ENCODE measurements at regions not wholly inside any gene's neighbourhood (a gene's known extent, or its start where the extent isn't known, plus 50 kb on each side); places are given as distances from the start of the nearest gene placed in this dataset.

- H3K4me1 ChIP-seq = no peaks in the 10 kb centered on the region
- no peak for TF ChIP-seq CTCF (IDR thresholded peaks at IDR 0.05)
- no peak for DNase-seq
- H3K36me3 ChIP-seq (ENCODE audit: insufficient read depth in 1 of 2, low read depth in 1 of 2) = no peaks in the 10 kb centered on the region
- H3K9me3 ChIP-seq = no peaks in the 10 kb centered on the region
- ATAC-seq = no peak
- intact Hi-C loops (cut with DNase I) = no loop called here
- no peaks in the 10 kb centered on the region for H3K27me3 ChIP-seq (ENCODE audit: insufficient read depth in 3 of 3, low read length in 2 of 3)
- no peak overlapping the region for H3K4me3 ChIP-seq
- WGBS, 3 donors = 71 to 74% (median 72%) methylated on average over 6 of the region's 6 CpGs
- no peak overlapping the region for H3K27ac ChIP-seq
Observed at GRCh38 chr2:22282916-22283315, 1102.1 kb upstream of the KLHL29 start.

DNA sequence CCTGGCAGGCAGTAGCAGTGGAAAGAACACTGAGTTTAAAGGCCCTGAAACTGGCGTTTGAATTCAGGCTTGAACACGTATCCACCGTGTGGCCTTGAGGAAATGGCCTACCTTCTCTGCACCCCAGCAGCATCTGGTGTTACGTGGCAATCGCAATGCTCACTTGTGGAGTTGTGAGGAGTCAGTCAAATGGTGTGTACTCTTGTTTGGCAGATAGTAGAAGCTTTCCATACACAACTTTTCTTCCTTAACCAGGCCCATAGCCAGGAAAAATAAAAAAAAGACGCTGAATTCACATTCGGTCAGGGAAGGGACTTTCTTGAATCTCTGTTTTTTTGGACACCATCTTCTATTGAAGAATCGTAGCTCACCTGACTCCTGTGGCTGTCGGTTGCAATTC lies 1101.5 kb upstream of the KLHL29 start:
- Histone ChIP-seq H3K27ac (no peak overlapping the region), H3K9me3 (no peaks in the 10 kb centered on the region), H3K4me3 (no peak overlapping the region), H3K27me3 (ENCODE audit: insufficient read depth in 3 of 3, low read length in 2 of 3) (no peaks in the 10 kb centered on the region), H3K4me1 (no peaks in the 10 kb centered on the region), H3K36me3 (ENCODE audit: insufficient read depth in 1 of 2, low read depth in 1 of 2) (no peaks in the 10 kb centered on the region)
- 78 to 82% (median 80%) methylated on average over 9 of the region's 9 CpGs for WGBS, 3 donors
- intact Hi-C loops (cut with DNase I) = no loop called here
- no peak for ATAC-seq
- no peak for TF ChIP-seq CTCF (IDR thresholded peaks at IDR 0.05)
- no peak for DNase-seq

- Histone ChIP-seq H3K9me3 (no peaks in the 10 kb centered on the region), H3K27me3 (ENCODE audit: insufficient read depth in 3 of 3, low read length in 2 of 3) (no peaks in the 10 kb centered on the region), H3K4me3 (no peak overlapping the region), H3K4me1 (no peaks in the 10 kb centered on the region), H3K36me3 (ENCODE audit: insufficient read depth in 1 of 2, low read depth in 1 of 2) (no peaks in the 10 kb centered on the region), H3K27ac (no peak overlapping the region)
- DNase-seq (no peak), ATAC-seq (no peak)
- intact Hi-C loops (cut with DNase I) = no loop called here
- WGBS, 3 donors = 75 to 85% (median 77%) methylated on average over 1 of the region's 1 CpG
- TF ChIP-seq CTCF (IDR thresholded peaks at IDR 0.05) = no peak
Observed at GRCh38 chr2:22290302-22290701, 1094.7 kb upstream of the KLHL29 start.

- 64 to 67% (median 64%) methylated on average over 4 of the region's 4 CpGs for WGBS, 3 donors
- no peak for TF ChIP-seq CTCF (IDR thresholded peaks at IDR 0.05)
- H3K4me3 ChIP-seq = no peak overlapping the region
Observed at GRCh38 chr2:22290909-22291473, 1094.0 kb upstream of the KLHL29 start.

DNA sequence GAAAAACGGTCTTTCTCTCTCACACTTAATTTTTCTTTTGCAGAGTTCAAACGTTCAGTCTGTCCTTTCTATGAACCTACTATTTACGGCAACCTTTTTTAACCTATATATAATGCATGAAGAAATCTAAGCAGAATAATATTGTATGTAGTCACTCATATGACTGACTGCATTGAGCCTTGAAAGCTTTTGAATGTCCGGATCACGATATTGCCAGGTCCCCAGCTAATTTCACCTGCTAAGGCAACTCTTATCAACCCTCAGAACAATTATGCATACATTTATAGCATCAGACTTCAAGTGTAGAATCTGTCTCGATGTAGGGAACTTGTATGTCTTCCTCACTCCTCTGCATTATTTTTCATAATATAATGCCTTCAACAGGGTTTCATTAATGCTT lies 1083.8 kb upstream of the KLHL29 start:
- WGBS, 3 donors = 69 to 73% (median 69%) methylated on average over 6 of the region's 6 CpGs
- Histone ChIP-seq H3K36me3 (ENCODE audit: insufficient read depth in 1 of 2, low read depth in 1 of 2) (no peaks in the 10 kb centered on the region), H3K27me3 (ENCODE audit: insufficient read depth in 3 of 3, low read length in 2 of 3) (no peaks in the 10 kb centered on the region), H3K27ac (no peak overlapping the region), H3K4me1 (no peaks in the 10 kb centered on the region), H3K9me3 (no peaks in the 10 kb centered on the region), H3K4me3 (no peak overlapping the region)
- DNase-seq = no peak
- intact Hi-C loops (cut with DNase I) = no loop called here
- no peak for ATAC-seq
- TF ChIP-seq CTCF (IDR thresholded peaks at IDR 0.05) = no peak

More at GRCh38 chr2:22290909-22291473, 1094.0 kb upstream of the KLHL29 start:
- no peaks in the 10 kb centered on the region for H3K4me1 ChIP-seq
- intact Hi-C loops (cut with DNase I) = no loop called here
- H3K36me3 ChIP-seq (ENCODE audit: insufficient read depth in 1 of 2, low read depth in 1 of 2) = no peaks in the 10 kb centered on the region
- H3K27me3 ChIP-seq (ENCODE audit: insufficient read depth in 3 of 3, low read length in 2 of 3) = no peaks in the 10 kb centered on the region
- ATAC-seq (no peak), DNase-seq (no peak)
- no peaks in the 10 kb centered on the region for H3K9me3 ChIP-seq
- no peak overlapping the region for H3K27ac ChIP-seq

Data from psoas muscle (tissue), 7 donors.